ENCODE measurements at regions not wholly inside any gene's neighbourhood (a gene's known extent, or its start where the extent isn't known, plus 50 kb on each side); places are given as distances from the start of the nearest gene placed in this dataset.

GRCh38 chr7:54326592-54327167 is 215.5 kb upstream of the VSTM2A start:
- H3K79me2 ChIP-seq (ENCODE audit: insufficient read depth, low read length) = no peaks in the 10 kb centered on the region
- no peak overlapping the region for H3K4me2 ChIP-seq (ENCODE audit: insufficient read depth, low read length)
- no peak for DNase-seq (ENCODE audit: insufficient read length, low spot score, missing footprints)
- no peaks in the 10 kb centered on the region for H3K27me3 ChIP-seq (ENCODE audit: insufficient read depth, low read length)
- H3K36me3 ChIP-seq (ENCODE audit: insufficient read depth, low read length) = no peaks in the 10 kb centered on the region
- no peak overlapping the region for H2AFZ ChIP-seq (ENCODE audit: low read length)
- H3K27ac ChIP-seq (ENCODE audit: low read depth, low read length) = no peak overlapping the region
- no peaks in the 10 kb centered on the region for H3K4me1 ChIP-seq (ENCODE audit: insufficient read depth, low read length)
- no peak for TF ChIP-seq CTCF (IDR thresholded peaks at IDR 0.05; ENCODE audit: extremely low read depth, low read depth, low read length)
- H3K4me3 ChIP-seq (ENCODE audit: insufficient read depth, low read length) = no peak overlapping the region
- peaks cover 2% of the 10 kb centered on the region for H3K9me3 ChIP-seq (ENCODE audit: low read depth, low read length)
- no peaks in the 10 kb centered on the region for H4K20me1 ChIP-seq (ENCODE audit: insufficient read depth, low read length)

- H2AFZ ChIP-seq (ENCODE audit: low read length) = no peak overlapping the region
- H3K27ac ChIP-seq (ENCODE audit: low read depth, low read length) = no peak overlapping the region
- H3K4me3 ChIP-seq (ENCODE audit: insufficient read depth, low read length) = no peak overlapping the region
- H3K4me1 ChIP-seq (ENCODE audit: insufficient read depth, low read length) = no peaks in the 10 kb centered on the region
- no peaks in the 10 kb centered on the region for H4K20me1 ChIP-seq (ENCODE audit: insufficient read depth, low read length)
- no peak overlapping the region for H3K4me2 ChIP-seq (ENCODE audit: insufficient read depth, low read length)
- H3K27me3 ChIP-seq (ENCODE audit: insufficient read depth, low read length) = no peaks in the 10 kb centered on the region
- peaks cover 2% of the 10 kb centered on the region for H3K9me3 ChIP-seq (ENCODE audit: low read depth, low read length)
- no peak for DNase-seq (ENCODE audit: insufficient read length, low spot score, missing footprints)
- TF ChIP-seq CTCF (IDR thresholded peaks at IDR 0.05; ENCODE audit: extremely low read depth, low read depth, low read length) = no peak
- H3K79me2 ChIP-seq (ENCODE audit: insufficient read depth, low read length) = no peaks in the 10 kb centered on the region
- no peaks in the 10 kb centered on the region for H3K36me3 ChIP-seq (ENCODE audit: insufficient read depth, low read length)
Measured at GRCh38 chr7:54330216-54330800, 211.9 kb upstream of the VSTM2A start.

GRCh38 chr7:54331311-54331710 is 210.9 kb upstream of the VSTM2A start:
- Histone ChIP-seq H3K27ac (ENCODE audit: low read depth, low read length) (no peak overlapping the region), H3K27me3 (ENCODE audit: insufficient read depth, low read length) (no peaks in the 10 kb centered on the region), H4K20me1 (ENCODE audit: insufficient read depth, low read length) (no peaks in the 10 kb centered on the region), H3K36me3 (ENCODE audit: insufficient read depth, low read length) (no peaks in the 10 kb centered on the region), H3K79me2 (ENCODE audit: insufficient read depth, low read length) (no peaks in the 10 kb centered on the region), H3K4me3 (ENCODE audit: insufficient read depth, low read length) (no peak overlapping the region), H2AFZ (ENCODE audit: low read length) (no peak overlapping the region), H3K9me3 (ENCODE audit: low read depth, low read length) (peaks cover 5% of the 10 kb centered on the region), H3K4me1 (ENCODE audit: insufficient read depth, low read length) (no peaks in the 10 kb centered on the region), H3K4me2 (ENCODE audit: insufficient read depth, low read length) (no peak overlapping the region)
- no peak for TF ChIP-seq CTCF (IDR thresholded peaks at IDR 0.05; ENCODE audit: extremely low read depth, low read depth, low read length)
- no peak for DNase-seq (ENCODE audit: insufficient read length, low spot score, missing footprints)

- no peaks in the 10 kb centered on the region for H3K4me1 ChIP-seq (ENCODE audit: insufficient read depth, low read length)
- H3K27ac ChIP-seq (ENCODE audit: low read depth, low read length) = no peak overlapping the region
- no peak for TF ChIP-seq CTCF (IDR thresholded peaks at IDR 0.05; ENCODE audit: extremely low read depth, low read depth, low read length)
- H3K4me3 ChIP-seq (ENCODE audit: insufficient read depth, low read length) = no peak overlapping the region
- no peaks in the 10 kb centered on the region for H3K27me3 ChIP-seq (ENCODE audit: insufficient read depth, low read length)
- no peaks in the 10 kb centered on the region for H4K20me1 ChIP-seq (ENCODE audit: insufficient read depth, low read length)
- H3K79me2 ChIP-seq (ENCODE audit: insufficient read depth, low read length) = no peaks in the 10 kb centered on the region
- peaks cover 5% of the 10 kb centered on the region for H3K9me3 ChIP-seq (ENCODE audit: low read depth, low read length)
- H3K36me3 ChIP-seq (ENCODE audit: insufficient read depth, low read length) = no peaks in the 10 kb centered on the region
- no peak for DNase-seq (ENCODE audit: insufficient read length, low spot score, missing footprints)
- H3K4me2 ChIP-seq (ENCODE audit: insufficient read depth, low read length) = no peak overlapping the region
- H2AFZ ChIP-seq (ENCODE audit: low read length) = no peak overlapping the region
Measured at GRCh38 chr7:54332301-54332700, 209.9 kb upstream of the VSTM2A start.
